Sigmoid colon (tissue), 3 donors: ENCODE measurements at regions not wholly inside any gene's neighbourhood (a gene's known extent, or its start where the extent isn't known, plus 50 kb on each side); places are given as distances from the start of the nearest gene placed in this dataset.

Source experiments
- CTCF ChIP-seq, 4 experiments: fragments of 450-650 bp in 3 of 4; fragments of 200-600 bp in 1 of 4; IDR thresholded peaks; one replicate each; pipeline ENCODE4 v1.5.1; 2016 to 2019; ENCODE audit warnings: antibody characterized with exemption in 4 of 4, mild to moderate bottlenecking in 3 of 4, moderate library complexity in 2 of 4
- POLR2A ChIP-seq, 2 donors: fragments of 450-650 bp; IDR thresholded peaks; one replicate each; pipeline ENCODE4 v1.6.1; 2016; ENCODE audit warnings: antibody characterized with exemption in 2 of 2, mild to moderate bottlenecking in 2 of 2, moderate library complexity in 2 of 2

DNA sequence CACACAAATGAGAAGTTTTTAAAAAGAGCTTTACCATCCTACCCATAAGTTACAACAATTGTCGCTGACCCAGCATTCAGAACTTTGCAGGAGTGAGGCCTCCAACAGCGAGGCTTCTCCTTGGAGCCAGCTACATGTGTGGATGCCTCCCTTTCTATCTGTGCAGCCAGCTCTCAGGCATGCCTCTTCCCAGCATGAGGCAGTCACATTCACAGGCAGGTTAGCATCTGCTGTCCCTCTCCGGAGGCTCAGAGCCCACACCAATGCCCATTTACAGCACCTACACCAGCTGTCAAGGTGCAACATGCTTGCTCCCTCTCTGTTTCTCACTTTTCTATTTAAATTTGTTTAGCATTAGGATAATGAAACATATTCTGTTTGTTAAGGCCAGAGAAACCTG, 278.7 kb upstream of the PODXL start:
- no peak for TF ChIP-seq CTCF (IDR thresholded peaks at IDR 0.05)
- TF ChIP-seq POLR2A (IDR thresholded peaks at IDR 0.05) = no peak
